ENCODE measurements at regions not wholly inside any gene's neighbourhood (a gene's known extent, or its start where the extent isn't known, plus 50 kb on each side); places are given as distances from the start of the nearest gene placed in this dataset.

- DNase-seq (ENCODE audit: low read depth) = no peak
These were observed 645.0 kb downstream of the MMUT start for GRCh38 chr6:48818052-48818412.

- DNase-seq (ENCODE audit: low read depth) = no peak
These were observed 645.6 kb downstream of the MMUT start for GRCh38 chr6:48817333-48818051.

GRCh38 chr6:48814957-48815356 is 648.1 kb downstream of the MMUT start:
- no peak for DNase-seq (ENCODE audit: low read depth)

GRCh38 chr6:48813836-48814235 is 649.2 kb downstream of the MMUT start:
- DNase-seq (ENCODE audit: low read depth) = no peak

- no peak for DNase-seq (ENCODE audit: low read depth)
These were observed 653.4 kb downstream of the MMUT start for GRCh38 chr6:48809700-48810099.

- DNase-seq (ENCODE audit: low read depth) = no peak
These were observed 653.8 kb downstream of the MMUT start for GRCh38 chr6:48809245-48809644.

- no peak for DNase-seq (ENCODE audit: low read depth)
These were observed 664.8 kb downstream of the MMUT start for GRCh38 chr6:48798296-48798695.

- no peak for DNase-seq (ENCODE audit: low read depth)
These were observed 671.2 kb upstream of the PTCHD4 start for GRCh38 chr6:48782225-48782624.

- DNase-seq (ENCODE audit: low read depth) = no peak
These were observed 666.4 kb upstream of the PTCHD4 start for GRCh38 chr6:48777411-48777810.

- DNase-seq (ENCODE audit: low read depth) = no peak
These were observed 664.2 kb upstream of the PTCHD4 start for GRCh38 chr6:48775157-48775556.

GRCh38 chr6:48774276-48774675 is 663.3 kb upstream of the PTCHD4 start:
- no peak for DNase-seq (ENCODE audit: low read depth)

GRCh38 chr6:48766349-48766748 is 655.4 kb upstream of the PTCHD4 start:
- peak; percentile 62 for DNase-seq (ENCODE audit: low read depth)

- DNase-seq (ENCODE audit: low read depth) = no peak
These were observed 654.5 kb upstream of the PTCHD4 start for GRCh38 chr6:48765352-48765961.

GRCh38 chr6:48764286-48765044 is 653.5 kb upstream of the PTCHD4 start:
- no peak for DNase-seq (ENCODE audit: low read depth)

- DNase-seq (ENCODE audit: low read depth) = no peak
These were observed 646.7 kb upstream of the PTCHD4 start for GRCh38 chr6:48757661-48758060.

- no peak for DNase-seq (ENCODE audit: low read depth)
These were observed 644.3 kb upstream of the PTCHD4 start for GRCh38 chr6:48755315-48755714.

GRCh38 chr6:48754641-48755040 is 643.6 kb upstream of the PTCHD4 start:
- no peak for DNase-seq (ENCODE audit: low read depth)

- DNase-seq (ENCODE audit: low read depth) = no peak
These were observed 639.9 kb upstream of the PTCHD4 start for GRCh38 chr6:48750861-48751260.

- DNase-seq (ENCODE audit: low read depth) = no peak
These were observed 636.5 kb upstream of the PTCHD4 start for GRCh38 chr6:48747471-48747870.

- DNase-seq (ENCODE audit: low read depth) = no peak
These were observed 636.0 kb upstream of the PTCHD4 start for GRCh38 chr6:48747040-48747439.

- DNase-seq (ENCODE audit: low read depth) = no peak
These were observed 634.0 kb upstream of the PTCHD4 start for GRCh38 chr6:48744948-48745347.

- DNase-seq (ENCODE audit: low read depth) = no peak
These were observed 632.7 kb upstream of the PTCHD4 start for GRCh38 chr6:48743738-48744137.

- DNase-seq (ENCODE audit: low read depth) = peak; percentile 7
These were observed 625.7 kb upstream of the PTCHD4 start for GRCh38 chr6:48736501-48737206.

Measured in HS-27A (cell line).